Spleen (tissue), 7 donors: ENCODE measurements at regions not wholly inside any gene's neighbourhood (a gene's known extent, or its start where the extent isn't known, plus 50 kb on each side); places are given as distances from the start of the nearest gene placed in this dataset.

ENCODE experiments used
- POLR2AphosphoS5 ChIP-seq, 3 donors: sonication (generic); formaldehyde crosslinking; IDR thresholded peaks; one replicate each; pipeline ENCODE4 v1.5.1; 2017; ENCODE audit warnings: antibody characterized with exemption in 3 of 3
- TF ChIP-seq, protein P1 (sequence below), 11 experiments: fragments of 200-600 bp in 7 of 11; fragments of 450-650 bp in 4 of 11; sonication (generic) in 4 of 11; IDR thresholded peaks in 8 of 11; conservative IDR thresholded peaks in 3 of 11; 1 replicate in 7 of 11; 2 replicates in 4 of 11; pipeline versions ENCODE4 v1.4.0 to v1.8.0; 2016 to 2021; ENCODE audit warnings: antibody characterized with exemption in 11 of 11, inconsistent platforms in 4 of 11, mild to moderate bottlenecking in 1 of 11
- donor health status: DM: no; HTN: no; CAD: no; lungs with moderate emphysema.
- donor health status: DM: no; HTN: no; CAD: no.
- donor health status: DM: no; HTN: no; CAD: no.

DNA sequence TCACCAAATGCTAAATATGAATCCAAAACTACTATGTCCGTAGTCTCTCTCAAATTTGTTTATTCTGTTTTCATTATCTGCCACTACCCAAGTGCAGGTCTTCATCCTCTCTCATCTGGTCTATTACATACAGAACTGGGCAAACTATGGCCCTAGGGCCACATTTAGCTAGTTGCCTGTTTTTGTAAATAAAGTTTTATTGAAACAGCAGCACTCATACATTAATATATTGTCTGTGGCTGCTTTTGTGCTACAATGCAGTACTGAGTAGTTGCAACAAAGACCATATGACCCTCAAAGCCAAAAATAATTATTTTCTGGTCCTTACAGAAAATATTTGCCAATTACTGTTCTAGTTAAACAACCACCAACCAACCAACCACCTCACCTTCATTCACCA, 172.2 kb upstream of the NCKAP5 start:
- TF ChIP-seq, protein P1, sequence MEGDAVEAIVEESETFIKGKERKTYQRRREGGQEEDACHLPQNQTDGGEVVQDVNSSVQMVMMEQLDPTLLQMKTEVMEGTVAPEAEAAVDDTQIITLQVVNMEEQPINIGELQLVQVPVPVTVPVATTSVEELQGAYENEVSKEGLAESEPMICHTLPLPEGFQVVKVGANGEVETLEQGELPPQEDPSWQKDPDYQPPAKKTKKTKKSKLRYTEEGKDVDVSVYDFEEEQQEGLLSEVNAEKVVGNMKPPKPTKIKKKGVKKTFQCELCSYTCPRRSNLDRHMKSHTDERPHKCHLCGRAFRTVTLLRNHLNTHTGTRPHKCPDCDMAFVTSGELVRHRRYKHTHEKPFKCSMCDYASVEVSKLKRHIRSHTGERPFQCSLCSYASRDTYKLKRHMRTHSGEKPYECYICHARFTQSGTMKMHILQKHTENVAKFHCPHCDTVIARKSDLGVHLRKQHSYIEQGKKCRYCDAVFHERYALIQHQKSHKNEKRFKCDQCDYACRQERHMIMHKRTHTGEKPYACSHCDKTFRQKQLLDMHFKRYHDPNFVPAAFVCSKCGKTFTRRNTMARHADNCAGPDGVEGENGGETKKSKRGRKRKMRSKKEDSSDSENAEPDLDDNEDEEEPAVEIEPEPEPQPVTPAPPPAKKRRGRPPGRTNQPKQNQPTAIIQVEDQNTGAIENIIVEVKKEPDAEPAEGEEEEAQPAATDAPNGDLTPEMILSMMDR (IDR thresholded peaks at IDR 0.05 in 8 of 11, conservative IDR thresholded peaks at IDR 0.05 in 3 of 11): no peak
- TF ChIP-seq POLR2AphosphoS5 (IDR thresholded peaks at IDR 0.05): no peak
